ENCODE measurements at regions not wholly inside any gene's neighbourhood (a gene's known extent, or its start where the extent isn't known, plus 50 kb on each side); places are given as distances from the start of the nearest gene placed in this dataset.

GRCh38 chr21:38927776-38928175 is 122.0 kb downstream of the ETS2 start:
- DNase-seq, result no peak

GRCh38 chr21:38925923-38926322 is 120.2 kb downstream of the ETS2 start:
- peak; percentile 99 for DNase-seq

- no peak for DNase-seq
These were observed 119.7 kb downstream of the ETS2 start for GRCh38 chr21:38925478-38925877.

- DNase-seq, result no peak
These were observed 119.2 kb downstream of the ETS2 start for GRCh38 chr21:38924954-38925353.

- DNase-seq, result no peak
These were observed 117.7 kb downstream of the ETS2 start for GRCh38 chr21:38923429-38923828.

GRCh38 chr21:38922474-38923235 is 116.9 kb downstream of the ETS2 start:
- DNase-seq, result peak; percentile 62

GRCh38 chr21:38921511-38922251 is 116.0 kb downstream of the ETS2 start:
- DNase-seq, result peak; percentile 49

GRCh38 chr21:38920631-38921398 is 115.1 kb downstream of the ETS2 start:
- peak; percentile 85 for DNase-seq

GRCh38 chr21:38918607-38919346 is 113.0 kb downstream of the ETS2 start:
- no peak for DNase-seq

GRCh38 chr21:38917043-38917774 is 111.5 kb downstream of the ETS2 start:
- DNase-seq, result no peak

- DNase-seq, result no peak
These were observed 110.7 kb downstream of the ETS2 start for GRCh38 chr21:38916214-38916964.

GRCh38 chr21:38915546-38915945 is 109.8 kb downstream of the ETS2 start:
- no peak for DNase-seq

GRCh38 chr21:38914528-38915293 is 109.0 kb downstream of the ETS2 start:
- no peak for DNase-seq

- DNase-seq, result no peak
These were observed 108.3 kb downstream of the ETS2 start for GRCh38 chr21:38913893-38914527.

GRCh38 chr21:38913120-38913892 is 107.6 kb downstream of the ETS2 start:
- DNase-seq, result peak; percentile 59

- no peak for DNase-seq
These were observed 107.0 kb downstream of the ETS2 start for GRCh38 chr21:38912789-38913119.

- peak; percentile 68 for DNase-seq
These were observed 106.4 kb downstream of the ETS2 start for GRCh38 chr21:38912102-38912629.

- no peak for DNase-seq
These were observed 105.9 kb downstream of the ETS2 start for GRCh38 chr21:38911484-38912101.
